NCI-H2227 (cell line): ENCODE measurements at regions not wholly inside any gene's neighbourhood (a gene's known extent, or its start where the extent isn't known, plus 50 kb on each side); places are given as distances from the start of the nearest gene placed in this dataset.

ENCODE experiments used
- DNase-seq: peaks from one replicate; lab custom pipeline; 2025; ENCODE audit not compliant: unreplicated experiment; lab: John Stamatoyannopoulos, UW

GRCh38 chr2:133837441-133838094 is 269.3 kb upstream of the NCKAP5 start:
- no peak for DNase-seq

GRCh38 chr2:133838642-133839365 is 270.5 kb upstream of the NCKAP5 start:
- no peak for DNase-seq

GRCh38 chr2:133839677-133840076 is 271.4 kb upstream of the NCKAP5 start:
- no peak for DNase-seq

- DNase-seq: no peak
These were observed 272.5 kb upstream of the NCKAP5 start for GRCh38 chr2:133840761-133841160.

GRCh38 chr2:133841900-133842299 is 273.6 kb upstream of the NCKAP5 start:
- no peak for DNase-seq

- no peak for DNase-seq
These were observed 274.2 kb upstream of the NCKAP5 start for GRCh38 chr2:133842446-133842845.

GRCh38 chr2:133843091-133843490 is 274.8 kb upstream of the NCKAP5 start:
- DNase-seq: no peak

GRCh38 chr2:133843551-133843950 is 275.3 kb upstream of the NCKAP5 start:
- no peak for DNase-seq

GRCh38 chr2:133844214-133844892 is 276.1 kb upstream of the NCKAP5 start:
- DNase-seq: peak; percentile 85

- no peak for DNase-seq
These were observed 278.2 kb upstream of the NCKAP5 start for GRCh38 chr2:133846476-133846875.

GRCh38 chr2:133847591-133847990 is 279.3 kb upstream of the NCKAP5 start:
- no peak for DNase-seq

GRCh38 chr2:133848111-133848649 is 279.9 kb upstream of the NCKAP5 start:
- DNase-seq: no peak

- DNase-seq: no peak
These were observed 281.1 kb upstream of the NCKAP5 start for GRCh38 chr2:133849341-133849740.

GRCh38 chr2:133854603-133855200 is 286.4 kb upstream of the NCKAP5 start:
- DNase-seq: no peak

GRCh38 chr2:133855526-133855925 is 287.3 kb upstream of the NCKAP5 start:
- DNase-seq: no peak

- no peak for DNase-seq
These were observed 288.4 kb upstream of the NCKAP5 start for GRCh38 chr2:133856678-133857077.

- no peak for DNase-seq
These were observed 291.3 kb upstream of the NCKAP5 start for GRCh38 chr2:133859578-133859977.

- DNase-seq: no peak
These were observed 294.2 kb upstream of the NCKAP5 start for GRCh38 chr2:133862400-133862977.

- no peak for DNase-seq
These were observed 295.0 kb upstream of the NCKAP5 start for GRCh38 chr2:133863106-133863800.

GRCh38 chr2:133865141-133865540 is 296.9 kb upstream of the NCKAP5 start:
- DNase-seq: no peak

- no peak for DNase-seq
These were observed 298.9 kb upstream of the NCKAP5 start for GRCh38 chr2:133867166-133867565.
